HG03439 (cell line): ENCODE measurements at regions not wholly inside any gene's neighbourhood (a gene's known extent, or its start where the extent isn't known, plus 50 kb on each side); places are given as distances from the start of the nearest gene placed in this dataset.
"Not testable (repeated sequence)": the region's sequence is repeated elsewhere in the genome, so short reads cannot be mapped to it uniquely, and the experiment has no call there.

ENCODE experiments used
- ATAC-seq: cut with Tn5 transposase; IDR thresholded peaks from one replicate; pipeline ENCODE4 v1.9.1; 2021; ENCODE audit warnings: mild to moderate bottlenecking, moderate library complexity; ENCODE audit not compliant: unreplicated experiment

GRCh38 chr6:77326029-77326428, 137.3 kb downstream of the HTR1B start:
- no peak for ATAC-seq

DNA sequence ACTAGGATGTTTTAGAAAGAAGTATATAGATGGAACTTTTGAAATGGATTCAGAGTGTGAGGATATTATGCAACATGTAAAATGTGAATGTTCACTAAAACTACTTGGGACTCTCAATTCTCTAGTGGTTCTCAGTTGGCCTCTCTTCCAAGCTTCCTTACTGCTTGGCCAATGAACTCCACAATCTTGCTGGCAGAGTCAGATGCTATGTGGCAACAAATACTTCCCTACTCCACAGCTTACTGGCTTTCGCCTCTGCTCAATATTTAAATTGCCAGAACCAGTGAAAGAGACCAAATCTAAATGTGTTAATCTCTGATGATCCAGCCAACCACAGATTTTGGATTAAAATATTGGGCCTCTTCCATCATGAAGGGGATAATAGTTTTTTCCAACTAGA, 138.4 kb downstream of the HTR1B start:
- ATAC-seq = no peak

DNA sequence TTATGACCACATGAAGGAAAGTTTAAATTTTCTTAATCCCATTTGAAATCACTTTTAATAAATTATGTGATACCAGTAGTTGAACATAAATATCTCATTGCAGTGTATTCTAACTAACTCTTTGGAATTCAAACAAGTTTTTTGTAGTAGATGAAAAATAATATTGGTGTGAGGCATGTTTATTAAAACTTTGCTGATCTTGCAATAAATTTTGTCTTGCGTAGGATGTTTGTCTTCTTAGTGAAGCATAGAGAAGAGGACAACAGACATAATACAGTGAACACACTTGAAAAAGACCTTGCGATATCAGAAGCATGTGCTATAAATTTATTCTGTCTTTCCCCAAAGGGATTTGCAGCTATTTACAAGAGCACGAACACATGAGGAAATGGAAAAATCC, 140.7 kb downstream of the HTR1B start:
- ATAC-seq = no peak

- ATAC-seq = no peak
Measured at GRCh38 chr6:77318256-77318655, 145.0 kb downstream of the HTR1B start.

DNA sequence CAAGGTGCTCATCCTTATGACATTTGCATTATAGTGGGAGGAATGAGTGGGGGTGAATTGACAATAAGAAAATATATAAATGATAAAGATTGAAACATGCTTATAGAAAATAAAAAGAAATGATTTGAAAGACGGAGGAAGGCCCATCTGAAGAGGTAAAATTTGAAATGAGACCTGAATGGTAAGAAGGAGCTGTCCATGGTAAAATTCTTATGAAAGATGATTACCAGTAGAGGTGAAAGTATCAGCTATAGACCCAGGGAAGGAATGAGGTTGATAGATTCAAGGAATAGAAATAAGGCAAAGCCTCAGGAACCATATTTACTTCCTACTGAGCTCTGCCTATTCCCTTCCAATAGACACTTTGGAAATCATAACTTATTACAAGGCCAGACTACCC, 149.7 kb downstream of the HTR1B start:
- no peak for ATAC-seq

- no peak for ATAC-seq
Measured at GRCh38 chr6:77299931-77300330, 163.4 kb downstream of the HTR1B start.

- no peak for ATAC-seq
Measured at GRCh38 chr6:77298283-77298682, 165.0 kb downstream of the HTR1B start.

DNA sequence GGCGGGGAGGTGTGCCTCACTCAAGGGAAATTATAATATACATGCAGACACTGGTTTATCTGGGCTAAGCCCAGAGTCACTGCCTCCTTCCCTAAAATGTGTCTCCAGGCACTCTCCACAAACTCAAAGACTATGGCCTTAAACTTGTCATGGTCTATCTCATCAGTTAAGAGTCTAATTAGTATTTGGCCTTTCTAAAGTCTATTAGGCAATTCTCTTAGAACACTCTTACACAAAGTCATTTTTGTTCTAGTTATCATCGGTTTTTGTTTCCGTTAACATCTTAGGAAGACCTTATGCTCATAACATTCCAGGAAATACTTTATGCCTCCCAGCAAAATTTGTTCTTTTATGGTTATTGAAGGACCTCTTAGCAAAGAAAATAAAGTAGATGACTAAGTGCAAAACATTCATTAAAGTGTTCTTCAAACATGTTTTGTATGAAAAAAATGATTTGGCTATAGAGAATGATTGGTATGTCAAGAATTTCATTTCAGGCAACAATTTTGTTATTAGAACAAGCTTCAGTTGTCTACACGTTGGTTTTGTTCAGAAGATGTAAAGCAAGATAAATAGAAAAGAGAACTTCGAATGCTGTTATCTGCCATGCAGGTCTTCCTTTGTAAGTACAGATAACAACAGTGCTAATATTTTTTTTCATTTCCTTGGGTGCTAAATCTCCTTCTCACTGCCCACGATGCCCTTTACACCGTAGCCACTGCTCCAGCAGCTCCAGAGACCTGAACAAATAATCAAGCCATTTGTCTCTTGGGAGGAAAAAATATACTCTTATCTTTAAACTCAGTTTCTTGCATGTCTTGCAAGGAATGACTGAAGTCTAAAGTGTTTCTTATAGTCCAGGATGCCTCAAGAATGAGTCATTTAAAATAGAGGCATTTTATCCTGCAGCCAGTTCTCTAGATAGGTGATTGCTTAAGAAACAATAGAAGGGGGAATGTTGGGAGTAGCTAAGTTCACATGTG, 170.4 kb downstream of the HTR1B start:
- ATAC-seq = no peak

DNA sequence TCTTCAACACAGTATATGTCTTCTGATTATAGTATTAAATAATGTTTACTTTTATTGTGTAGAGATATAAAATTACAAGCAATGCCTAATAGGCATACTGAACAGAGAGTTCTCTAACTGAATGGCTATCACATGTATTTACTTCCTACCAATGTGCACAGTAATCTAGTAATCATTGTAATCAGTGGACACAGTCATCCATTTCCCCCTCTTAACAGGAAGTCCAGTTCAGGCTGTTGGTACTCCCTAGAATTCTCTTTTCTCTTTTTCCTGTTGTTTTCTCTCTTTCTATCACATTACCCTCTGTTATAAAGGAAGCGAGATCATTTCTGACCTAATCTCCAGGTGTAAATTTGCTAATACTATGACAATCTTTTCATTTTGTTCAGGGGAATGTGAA, 172.5 kb downstream of the HTR1B start:
- ATAC-seq = no peak

GRCh38 chr6:77286541-77286940, 176.8 kb downstream of the HTR1B start:
- ATAC-seq = no peak

- ATAC-seq = no peak
Measured at GRCh38 chr6:77273929-77274328, 189.4 kb downstream of the HTR1B start.

- no peak for ATAC-seq
Measured at GRCh38 chr6:77264970-77265369, 198.3 kb downstream of the HTR1B start.

GRCh38 chr6:77263003-77263402, 200.3 kb downstream of the HTR1B start:
- no peak for ATAC-seq

- ATAC-seq = not testable (repeated sequence)
Measured at GRCh38 chr6:77251801-77252200, 211.5 kb downstream of the HTR1B start.

DNA sequence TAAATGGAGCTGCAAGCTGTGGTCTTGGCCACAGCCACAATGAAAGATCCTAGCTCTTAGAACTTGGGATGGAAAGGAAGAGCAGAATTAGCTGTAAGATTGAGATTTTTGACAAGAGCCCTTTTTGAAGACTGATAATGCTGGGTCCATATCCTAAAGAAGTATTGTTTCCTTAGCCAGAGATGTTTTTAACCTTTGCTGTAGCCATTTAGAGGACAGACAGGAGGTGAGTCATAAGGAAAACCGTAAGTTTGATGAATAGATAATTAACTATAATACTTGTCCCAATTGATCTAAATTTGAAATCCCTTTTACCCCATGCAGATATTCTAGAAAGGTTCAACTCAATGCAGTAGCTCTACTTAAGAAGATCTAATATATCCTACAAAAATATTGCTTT, 213.7 kb downstream of the HTR1B start:
- ATAC-seq = no peak

- no peak for ATAC-seq
Measured at GRCh38 chr6:77245026-77245425, 218.3 kb downstream of the HTR1B start.

DNA sequence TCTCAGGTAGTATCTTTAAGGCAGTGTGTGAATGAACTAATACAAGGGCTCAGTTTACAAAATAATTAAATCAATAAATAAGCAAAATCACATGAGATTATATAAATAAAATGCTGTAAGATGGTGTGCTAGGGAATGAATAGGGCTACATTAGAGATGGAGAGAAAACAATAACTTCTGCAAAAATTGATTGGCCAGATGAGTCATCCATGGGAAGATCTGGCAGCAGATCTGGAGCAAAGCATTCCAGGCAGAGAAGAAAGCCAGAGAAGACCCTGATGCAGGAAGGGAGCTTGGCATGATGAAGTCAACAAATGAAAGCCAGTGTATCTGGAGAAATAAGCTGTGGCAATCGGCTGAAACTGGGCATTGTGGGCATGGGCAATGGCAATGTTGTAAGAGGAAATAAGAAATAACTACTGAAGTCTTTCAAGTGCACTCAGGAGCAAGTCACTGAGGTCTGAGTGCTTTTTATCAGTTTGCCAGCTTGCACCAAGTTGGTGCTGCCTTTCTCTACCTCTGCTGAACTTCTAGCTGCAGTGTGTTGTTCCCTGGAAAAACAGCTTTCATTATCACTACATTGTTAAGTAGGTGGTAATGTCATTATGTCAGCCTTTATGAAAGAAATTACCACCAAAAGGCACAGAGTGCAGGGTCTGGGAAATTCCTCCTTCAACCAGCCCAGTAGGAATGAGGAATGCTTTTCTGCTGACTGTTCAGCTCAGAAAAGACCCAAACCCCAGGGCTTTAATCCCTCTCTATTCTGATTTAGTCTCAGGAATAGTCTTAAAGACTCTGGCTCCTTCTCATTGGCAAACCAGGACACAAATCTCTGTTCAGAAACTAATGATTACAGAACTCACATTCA, 231.6 kb downstream of the HTR1B start:
- no peak for ATAC-seq

- ATAC-seq = no peak
Measured at GRCh38 chr6:77228279-77228678, 235.0 kb downstream of the HTR1B start.

DNA sequence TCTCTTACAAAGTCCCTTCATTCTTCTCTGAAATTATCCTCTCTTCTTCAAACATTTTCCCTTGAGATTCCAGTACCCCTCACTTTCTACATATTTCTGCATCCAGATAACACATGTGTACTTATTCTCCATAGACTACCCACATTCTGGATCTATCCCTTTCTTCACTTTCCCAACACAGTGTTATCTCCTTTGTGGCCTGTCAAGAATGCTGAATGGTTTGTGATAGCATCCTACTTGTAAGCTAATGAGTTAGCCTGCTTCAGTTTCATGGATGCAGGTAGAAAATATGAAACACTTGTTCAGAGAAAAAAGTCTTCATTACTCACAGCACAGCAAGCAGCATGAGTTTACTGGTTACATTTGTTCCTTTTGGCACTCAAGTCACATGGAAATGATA, 245.4 kb downstream of the HTR1B start:
- no peak for ATAC-seq

DNA sequence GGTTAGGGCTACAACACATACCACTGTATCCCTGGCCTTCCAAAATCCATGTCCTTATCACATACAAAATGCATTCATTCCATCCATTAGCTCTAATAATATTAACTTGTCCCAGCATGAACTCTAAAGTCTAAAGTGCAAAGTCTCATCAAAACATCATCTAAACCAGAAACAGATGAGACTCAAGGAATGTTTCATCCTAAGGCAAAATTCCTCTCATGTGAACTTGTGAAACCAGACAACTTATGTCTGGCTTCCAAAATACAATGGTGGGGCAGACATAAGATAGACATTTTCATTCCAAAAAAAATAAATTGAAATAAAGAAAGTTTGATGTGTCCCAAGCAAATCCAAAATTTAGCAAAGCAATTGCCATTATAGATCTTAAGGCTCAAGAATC, 257.4 kb downstream of the HTR1B start:
- ATAC-seq = no peak

- no peak for ATAC-seq
Measured at GRCh38 chr6:77204555-77204954, 258.7 kb downstream of the HTR1B start.

DNA sequence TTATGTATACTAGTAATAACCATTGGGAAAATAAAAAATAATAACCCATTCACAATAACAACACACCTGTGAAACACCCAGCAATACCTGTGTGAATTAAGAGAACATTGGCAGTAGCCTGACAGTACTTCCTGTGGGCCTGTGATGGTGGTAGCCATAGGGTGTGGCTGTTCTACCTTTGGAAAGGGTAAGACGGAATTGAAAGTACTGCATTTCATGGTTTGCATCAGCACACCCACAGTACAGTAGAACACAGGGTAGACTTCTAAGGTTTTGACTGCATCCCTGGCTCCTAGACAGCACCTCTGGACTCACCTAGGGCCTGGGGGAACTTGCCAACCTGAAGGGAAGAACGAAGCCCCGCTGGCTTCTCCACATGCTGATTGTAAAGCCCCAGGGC, 279.8 kb downstream of the HTR1B start:
- ATAC-seq = no peak
